T1000 (cell line): ENCODE measurements at regions not wholly inside any gene's neighbourhood (a gene's known extent, or its start where the extent isn't known, plus 50 kb on each side); places are given as distances from the start of the nearest gene placed in this dataset.

Experiments
- DNase-seq: peaks from one replicate; lab custom pipeline; 2025; ENCODE audit warnings: mixed read lengths; lab: John Stamatoyannopoulos, UW

- DNase-seq: no peak
Observed at GRCh38 chr13:32861304-32861703, 154.9 kb upstream of the KL start.

- DNase-seq: no peak
Observed at GRCh38 chr13:32863596-32863995, 152.6 kb upstream of the KL start.

GRCh38 chr13:32866921-32867320 is 149.3 kb upstream of the KL start:
- no peak for DNase-seq

GRCh38 chr13:32877491-32877890 is 138.7 kb upstream of the KL start:
- DNase-seq: no peak

GRCh38 chr13:32878163-32878562 is 138.1 kb upstream of the KL start:
- DNase-seq: no peak

GRCh38 chr13:32880636-32881035 is 135.6 kb upstream of the KL start:
- no peak for DNase-seq

- no peak for DNase-seq
Observed at GRCh38 chr13:32881074-32881776, 135.0 kb upstream of the KL start.

- no peak for DNase-seq
Observed at GRCh38 chr13:32881777-32882145, 134.5 kb upstream of the KL start.

GRCh38 chr13:32882691-32883090 is 133.5 kb upstream of the KL start:
- DNase-seq: no peak

- DNase-seq: no peak
Observed at GRCh38 chr13:32883474-32883873, 132.7 kb upstream of the KL start.

- no peak for DNase-seq
Observed at GRCh38 chr13:32887617-32888016, 128.6 kb upstream of the KL start.

GRCh38 chr13:32889986-32890565 is 126.1 kb upstream of the KL start:
- DNase-seq: no peak

- DNase-seq: no peak
Observed at GRCh38 chr13:32893176-32893575, 123.0 kb upstream of the KL start.

GRCh38 chr13:32894589-32895001 is 121.6 kb upstream of the KL start:
- DNase-seq: no peak

GRCh38 chr13:32895296-32895695 is 120.9 kb upstream of the KL start:
- no peak for DNase-seq

GRCh38 chr13:32897296-32897695 is 118.9 kb upstream of the KL start:
- no peak for DNase-seq

GRCh38 chr13:32902029-32902780 is 114.0 kb upstream of the KL start:
- no peak for DNase-seq

GRCh38 chr13:32902874-32903273 is 113.3 kb upstream of the KL start:
- DNase-seq: no peak

GRCh38 chr13:32903720-32904119 is 112.5 kb upstream of the KL start:
- DNase-seq: no peak

- DNase-seq: no peak
Observed at GRCh38 chr13:32904266-32904665, 112.0 kb upstream of the KL start.

GRCh38 chr13:32905063-32905863 is 111.0 kb upstream of the KL start:
- DNase-seq: no peak

GRCh38 chr13:32905864-32906180 is 110.4 kb upstream of the KL start:
- no peak for DNase-seq

- DNase-seq: no peak
Observed at GRCh38 chr13:32907211-32907610, 109.0 kb upstream of the KL start.
